IMR-90 (cell line): ENCODE measurements at regions not wholly inside any gene's neighbourhood (a gene's known extent, or its start where the extent isn't known, plus 50 kb on each side); places are given as distances from the start of the nearest gene placed in this dataset.

Source experiments
- CTCF ChIP-seq: conservative IDR thresholded peaks from 2 replicates; pipeline ENCODE4 v1.5.1; 2012; ENCODE audit warnings: mild to moderate bottlenecking, low read depth, low read length, improper control_type of control experiment
- MAZ ChIP-seq: IDR thresholded peaks from 2 replicates; pipeline ENCODE4 v1.6.1; 2012; ENCODE audit warnings: low read depth, mild to moderate bottlenecking, low read length, improper control_type of control experiment, moderate library complexity, borderline replicate concordance
- RFX5 ChIP-seq: IDR thresholded peaks from 2 replicates; pipeline ENCODE4 v1.8.0; 2012; ENCODE audit warnings: low read depth, mild to moderate bottlenecking, low read length, moderate library complexity

- TF ChIP-seq MAZ, result no peak
- no peak for TF ChIP-seq CTCF
- no peak for TF ChIP-seq RFX5
Measured at GRCh38 chr2:107235491-107236254, 349.7 kb upstream of the ST6GAL2 start.
